H54 (cell line): ENCODE measurements at regions not wholly inside any gene's neighbourhood (a gene's known extent, or its start where the extent isn't known, plus 50 kb on each side); places are given as distances from the start of the nearest gene placed in this dataset.

Experiments used
- DNase-seq: peaks from one replicate; pipeline ENCODE4 v3.0.0; 2011; ENCODE audit warnings: low spot score, mixed read lengths; ENCODE audit not compliant: insufficient read length
- FAIRE-seq: peaks from 3 replicates; lab custom pipeline; 2011; peaks lifted over from hg19 to GRCh38; lab: Jason Lieb, UNC
- POLR2A ChIP-seq: IDR thresholded peaks from 2 replicates; pipeline ENCODE4 v1.6.1; 2011; ENCODE audit warnings: low read depth, mild to moderate bottlenecking, low read length

DNA sequence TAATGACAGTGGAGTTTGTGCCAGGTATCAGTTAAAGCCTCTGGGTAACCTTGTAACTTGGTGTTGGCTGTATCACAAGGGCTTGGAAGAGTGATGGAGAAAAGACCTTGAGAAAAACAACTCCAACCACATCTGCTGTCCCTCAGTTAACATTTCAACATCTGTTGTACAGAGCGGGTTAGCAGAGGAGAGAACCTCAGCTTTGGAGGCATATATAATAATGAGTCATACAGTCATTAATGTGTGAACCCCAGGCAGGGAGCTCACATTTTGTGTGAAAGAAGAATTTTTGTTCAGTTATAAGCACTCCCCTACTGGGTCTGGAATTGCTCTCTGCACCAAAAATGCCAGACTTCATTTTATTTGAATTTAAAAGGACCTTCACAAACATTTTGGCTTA lies 439.5 kb downstream of the PDCD6IP start:
- FAIRE-seq = no peak

DNA sequence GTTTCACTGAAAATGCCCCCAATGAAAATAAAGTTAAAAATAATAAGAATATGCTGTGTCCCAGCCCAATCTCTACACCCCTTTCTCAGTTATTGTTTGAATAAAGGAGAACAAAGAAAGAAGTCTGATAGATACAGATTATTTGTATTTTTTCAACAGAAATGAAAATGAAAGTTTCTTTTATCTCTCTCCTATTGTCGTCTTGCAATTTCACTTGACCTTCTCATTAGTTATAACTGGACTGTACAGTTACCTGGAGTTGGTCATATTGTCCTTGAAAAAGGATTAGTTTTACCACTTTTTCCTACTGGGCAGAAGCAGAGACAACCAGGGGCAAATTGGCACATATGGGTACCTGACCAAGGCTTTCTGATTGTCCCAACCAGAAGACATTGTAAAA lies 440.0 kb downstream of the PDCD6IP start:
- no peak for TF ChIP-seq POLR2A
- no peak for DNase-seq
- FAIRE-seq = no peak

More for the DNA sequence above, 439.5 kb downstream of the PDCD6IP start:
- DNase-seq = no peak
- no peak for TF ChIP-seq POLR2A

DNA sequence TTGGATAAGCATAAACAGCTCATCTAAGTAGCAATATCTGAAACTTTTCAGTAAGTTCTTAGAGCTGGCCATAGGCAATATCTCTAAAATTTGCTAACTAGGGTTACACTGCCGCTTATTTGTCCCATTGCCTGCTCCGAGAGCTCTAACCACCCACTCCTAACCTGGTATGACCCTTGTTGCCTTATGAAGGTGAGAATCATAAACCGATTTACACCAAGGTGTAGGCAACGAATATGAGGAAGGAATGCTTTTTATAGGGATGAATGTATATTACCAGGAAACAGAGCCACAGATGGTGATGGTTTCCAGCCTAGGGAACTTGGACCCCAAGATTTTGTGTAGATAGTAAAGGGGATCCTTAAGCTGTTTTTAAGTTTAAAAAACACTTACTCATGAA lies 440.9 kb downstream of the PDCD6IP start:
- no peak for TF ChIP-seq POLR2A
- no peak for DNase-seq
- FAIRE-seq = no peak

- no peak for FAIRE-seq
- TF ChIP-seq POLR2A = no peak
- no peak for DNase-seq
Observed at GRCh38 chr3:34239875-34240274, 441.4 kb downstream of the PDCD6IP start.

- TF ChIP-seq POLR2A = no peak
- FAIRE-seq (no peak), DNase-seq (no peak)
Observed at GRCh38 chr3:34247401-34247800, 449.0 kb downstream of the PDCD6IP start.

DNA sequence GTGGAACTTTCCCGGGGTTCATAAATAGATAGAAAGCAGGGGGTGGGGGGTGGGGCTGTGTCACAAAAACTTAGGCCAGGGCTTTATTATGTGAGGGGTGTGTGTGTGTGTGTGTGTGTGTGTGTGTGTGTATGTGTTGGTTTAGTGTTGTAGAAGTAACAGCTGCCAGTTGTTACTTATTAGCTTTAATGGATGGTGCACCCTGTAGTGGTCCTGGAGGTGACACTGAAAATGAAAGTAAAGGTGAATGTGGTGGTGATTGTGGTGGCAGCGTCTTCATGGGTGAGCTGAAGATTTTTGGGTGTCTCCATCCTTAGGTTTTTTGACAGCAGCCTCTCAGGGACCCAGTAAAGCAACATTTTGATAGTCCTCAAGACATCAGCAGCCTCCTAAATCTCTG lies 449.9 kb downstream of the PDCD6IP start:
- FAIRE-seq (no peak), DNase-seq (no peak)
- TF ChIP-seq POLR2A = no peak

DNA sequence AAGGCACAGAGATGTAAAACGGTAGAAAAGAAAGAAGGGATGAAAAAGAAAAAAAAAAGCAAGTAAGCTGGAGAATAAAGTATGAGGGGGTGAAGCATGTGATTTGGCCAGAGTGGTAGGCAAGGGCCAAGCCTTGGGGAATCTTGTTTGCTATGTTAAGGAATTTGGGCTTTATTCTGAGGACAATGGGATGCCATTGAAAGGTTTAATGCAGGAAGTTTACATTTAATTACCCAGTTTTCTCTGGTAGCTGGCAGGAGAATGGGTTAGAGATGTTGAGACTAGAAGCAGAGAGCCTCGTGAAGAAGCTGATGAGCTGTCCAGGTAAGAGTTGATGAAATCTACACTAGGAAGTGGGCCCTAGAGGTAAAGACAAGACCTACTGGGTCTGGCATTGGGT lies 455.9 kb downstream of the PDCD6IP start:
- DNase-seq (no peak), FAIRE-seq (no peak)
- no peak for TF ChIP-seq POLR2A

DNA sequence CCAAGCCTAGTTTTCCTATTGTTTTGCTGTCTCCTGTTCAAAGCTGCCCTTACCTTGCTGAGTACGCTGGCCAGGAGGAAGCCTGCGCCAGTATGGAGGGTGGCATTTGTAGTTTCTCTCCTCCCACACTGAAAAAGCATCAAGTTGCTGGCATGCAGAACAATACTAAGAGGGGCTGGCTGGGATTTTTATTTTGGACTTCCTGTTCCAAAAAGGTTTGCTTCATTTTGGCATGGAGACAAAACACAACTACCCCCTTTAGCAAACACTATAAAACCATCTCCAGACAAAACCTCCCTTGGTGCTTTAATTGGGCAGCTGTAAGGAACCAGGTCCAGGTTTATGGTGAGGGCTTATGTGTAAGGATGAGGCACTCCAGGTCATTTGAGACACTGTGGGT lies 457.6 kb downstream of the PDCD6IP start:
- TF ChIP-seq POLR2A = no peak
- DNase-seq = no peak
- no peak for FAIRE-seq

DNA sequence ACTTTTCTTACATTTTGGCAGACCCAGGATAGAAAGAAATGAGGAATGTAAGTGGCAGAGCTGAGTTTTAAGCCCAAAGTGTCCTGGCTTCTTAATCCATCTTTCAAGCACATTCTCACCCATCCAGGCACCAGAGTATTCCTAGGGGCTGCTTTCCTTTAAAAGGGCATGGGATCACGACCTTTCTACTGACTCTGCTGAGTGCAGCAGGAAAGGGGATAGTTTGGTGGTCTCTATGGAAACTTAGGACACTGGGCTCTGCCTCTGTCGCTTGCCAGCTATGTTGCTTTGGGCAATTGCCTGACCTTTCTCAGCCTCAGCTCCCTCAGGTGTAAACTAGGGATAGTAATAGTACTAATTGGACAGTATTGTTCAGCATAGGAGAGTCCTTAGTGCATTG lies 458.4 kb downstream of the PDCD6IP start:
- DNase-seq (no peak), FAIRE-seq (no peak)
- TF ChIP-seq POLR2A = no peak

DNA sequence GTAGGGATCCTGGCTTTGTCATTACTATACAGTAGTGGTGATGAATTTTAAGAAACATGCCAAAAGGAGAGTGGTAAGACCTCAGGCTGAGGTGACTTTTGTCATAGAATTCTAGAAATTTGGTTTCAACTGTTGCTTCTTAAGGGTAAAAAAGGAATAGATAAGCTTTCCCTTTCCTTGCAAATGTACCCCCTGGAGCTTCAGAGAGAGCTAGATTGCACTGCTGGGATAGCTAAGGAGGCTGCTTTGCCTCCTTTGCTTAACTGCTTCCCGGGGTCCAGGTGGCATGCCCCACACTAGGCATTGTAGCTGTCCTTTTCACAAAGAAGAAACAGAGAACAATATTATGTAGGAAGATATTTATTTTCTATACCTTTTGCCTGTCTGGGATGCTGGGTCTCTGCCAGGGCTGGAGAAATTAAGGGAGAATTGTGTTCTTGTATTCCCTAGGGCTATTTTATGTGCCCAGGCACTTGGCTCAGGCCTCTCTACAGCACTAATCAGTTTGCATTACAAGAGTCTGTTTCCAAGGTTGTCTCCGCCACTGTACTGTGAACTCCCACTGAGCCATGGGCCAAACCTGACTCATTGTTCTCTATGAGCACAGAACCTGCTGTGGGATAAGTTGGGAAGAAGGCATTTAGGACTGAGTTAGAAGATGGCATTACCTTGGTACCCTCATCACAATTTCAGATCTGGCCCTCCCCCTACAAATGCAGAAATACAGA lies 460.0 kb downstream of the PDCD6IP start:
- DNase-seq = no peak
- FAIRE-seq = no peak
- no peak for TF ChIP-seq POLR2A

GRCh38 chr3:34260271-34261000 lies 462.0 kb downstream of the PDCD6IP start:
- TF ChIP-seq POLR2A = no peak
- peak; percentile 4 for DNase-seq
- FAIRE-seq = no peak

GRCh38 chr3:34261001-34261385 lies 462.6 kb downstream of the PDCD6IP start:
- DNase-seq (no peak), FAIRE-seq (no peak)
- TF ChIP-seq POLR2A = no peak

GRCh38 chr3:34263101-34263621 lies 464.7 kb downstream of the PDCD6IP start:
- DNase-seq = no peak
- FAIRE-seq = no peak
- no peak for TF ChIP-seq POLR2A

DNA sequence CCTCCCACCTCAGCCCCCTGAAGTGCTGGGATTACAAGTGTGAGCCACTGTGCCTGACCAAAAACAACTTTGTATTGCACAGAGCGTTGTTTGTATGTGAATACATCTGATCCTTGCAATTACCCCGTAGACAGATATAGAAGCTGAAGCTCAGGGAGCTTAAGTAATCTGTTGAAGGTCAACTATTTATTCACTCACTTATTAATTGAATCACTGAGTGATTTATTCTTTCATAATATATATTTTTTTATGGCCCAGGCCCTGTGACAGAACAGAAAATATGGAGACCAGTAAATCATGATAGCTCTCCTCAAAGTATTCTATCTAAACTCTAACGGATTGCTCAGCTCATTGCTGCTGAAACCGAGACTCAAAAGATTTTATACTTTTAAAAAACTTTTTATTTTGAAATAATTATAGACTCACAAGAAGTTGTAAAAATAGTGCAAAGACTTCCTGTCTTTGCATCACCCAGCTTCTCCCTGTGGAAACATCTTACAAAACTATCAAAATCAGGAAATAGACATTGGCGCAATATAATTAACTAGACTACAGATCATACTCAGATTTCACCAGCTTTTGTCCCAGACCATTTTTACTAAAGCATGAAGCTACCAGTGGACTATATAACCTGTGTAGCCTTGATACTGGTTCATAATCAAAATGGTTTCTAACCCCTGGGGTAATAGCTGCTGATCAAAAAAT lies 466.1 kb downstream of the PDCD6IP start:
- DNase-seq (no peak), FAIRE-seq (no peak)
- TF ChIP-seq POLR2A = no peak

- no peak for TF ChIP-seq POLR2A
- FAIRE-seq (no peak), DNase-seq (no peak)
Observed at GRCh38 chr3:34267088-34267487, 468.7 kb downstream of the PDCD6IP start.
